ENCODE measurements at regions not wholly inside any gene's neighbourhood (a gene's known extent, or its start where the extent isn't known, plus 50 kb on each side); places are given as distances from the start of the nearest gene placed in this dataset.

DNA sequence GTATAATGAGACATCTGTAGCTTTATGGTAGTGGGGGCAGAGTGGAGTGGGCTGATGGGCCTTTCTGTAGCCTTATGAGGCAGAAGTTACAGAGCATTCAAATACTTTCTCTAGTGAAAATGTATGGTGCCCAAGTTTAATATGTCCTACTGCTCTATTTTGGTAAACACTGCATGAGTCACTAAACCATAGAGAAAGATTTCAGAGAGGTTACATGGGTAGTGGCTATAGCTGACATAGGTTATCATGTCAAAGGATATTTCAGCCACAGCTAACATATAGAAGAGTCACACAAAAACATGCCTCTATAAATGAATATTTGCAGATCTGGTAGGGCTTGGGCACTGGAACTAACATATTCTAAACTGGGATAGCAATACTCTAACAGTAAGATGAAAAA, 212.4 kb upstream of the USP25 start:
- TF ChIP-seq, protein P1, sequence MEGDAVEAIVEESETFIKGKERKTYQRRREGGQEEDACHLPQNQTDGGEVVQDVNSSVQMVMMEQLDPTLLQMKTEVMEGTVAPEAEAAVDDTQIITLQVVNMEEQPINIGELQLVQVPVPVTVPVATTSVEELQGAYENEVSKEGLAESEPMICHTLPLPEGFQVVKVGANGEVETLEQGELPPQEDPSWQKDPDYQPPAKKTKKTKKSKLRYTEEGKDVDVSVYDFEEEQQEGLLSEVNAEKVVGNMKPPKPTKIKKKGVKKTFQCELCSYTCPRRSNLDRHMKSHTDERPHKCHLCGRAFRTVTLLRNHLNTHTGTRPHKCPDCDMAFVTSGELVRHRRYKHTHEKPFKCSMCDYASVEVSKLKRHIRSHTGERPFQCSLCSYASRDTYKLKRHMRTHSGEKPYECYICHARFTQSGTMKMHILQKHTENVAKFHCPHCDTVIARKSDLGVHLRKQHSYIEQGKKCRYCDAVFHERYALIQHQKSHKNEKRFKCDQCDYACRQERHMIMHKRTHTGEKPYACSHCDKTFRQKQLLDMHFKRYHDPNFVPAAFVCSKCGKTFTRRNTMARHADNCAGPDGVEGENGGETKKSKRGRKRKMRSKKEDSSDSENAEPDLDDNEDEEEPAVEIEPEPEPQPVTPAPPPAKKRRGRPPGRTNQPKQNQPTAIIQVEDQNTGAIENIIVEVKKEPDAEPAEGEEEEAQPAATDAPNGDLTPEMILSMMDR (IDR thresholded peaks at IDR 0.05; ENCODE audit: borderline replicate concordance, extremely low read depth, low read length, poor library complexity, severe bottlenecking) = no peak
- no peak for TF ChIP-seq EZH2 (IDR thresholded peaks at IDR 0.05; ENCODE audit: borderline replicate concordance, low read depth, low read length, severe bottlenecking)
- no peaks in the 10 kb centered on the region for H3K79me2 ChIP-seq (ENCODE audit: insufficient read depth, low read length)
- peaks cover 19% of the 10 kb centered on the region for H3K9me3 ChIP-seq (ENCODE audit: insufficient read depth, low read length, severe bottlenecking)
- H2AFZ ChIP-seq (ENCODE audit: low read depth, low read length) = no peak overlapping the region
- no peaks in the 10 kb centered on the region for H4K20me1 ChIP-seq (ENCODE audit: insufficient read depth, low read length)
- H3K4me1 ChIP-seq (ENCODE audit: insufficient read depth, low read length) = peaks cover 41% of the 10 kb centered on the region
- no peak overlapping the region for H3K27ac ChIP-seq (ENCODE audit: low read length)
- H3K4me2 ChIP-seq (ENCODE audit: insufficient read depth, low read length) = no peak overlapping the region
- H3K27me3 ChIP-seq (ENCODE audit: insufficient read depth, low read length, poor library complexity) = no peaks in the 10 kb centered on the region
- no peak overlapping the region for H3K9ac ChIP-seq (ENCODE audit: low read depth, low read length)
- no peak for DNase-seq
- H3K36me3 ChIP-seq (ENCODE audit: insufficient read depth, low read length) = 0 out of 2 replicates have a peak, but pooled peaks cover 5% of the 10 kb centered on the region
- no peak for ATAC-seq (ENCODE audit: insufficient read depth, low read depth)
- H3K4me3 ChIP-seq (ENCODE audit: low read depth in 1 of 2, low read length in 2 of 2) = no peak overlapping the region

DNA sequence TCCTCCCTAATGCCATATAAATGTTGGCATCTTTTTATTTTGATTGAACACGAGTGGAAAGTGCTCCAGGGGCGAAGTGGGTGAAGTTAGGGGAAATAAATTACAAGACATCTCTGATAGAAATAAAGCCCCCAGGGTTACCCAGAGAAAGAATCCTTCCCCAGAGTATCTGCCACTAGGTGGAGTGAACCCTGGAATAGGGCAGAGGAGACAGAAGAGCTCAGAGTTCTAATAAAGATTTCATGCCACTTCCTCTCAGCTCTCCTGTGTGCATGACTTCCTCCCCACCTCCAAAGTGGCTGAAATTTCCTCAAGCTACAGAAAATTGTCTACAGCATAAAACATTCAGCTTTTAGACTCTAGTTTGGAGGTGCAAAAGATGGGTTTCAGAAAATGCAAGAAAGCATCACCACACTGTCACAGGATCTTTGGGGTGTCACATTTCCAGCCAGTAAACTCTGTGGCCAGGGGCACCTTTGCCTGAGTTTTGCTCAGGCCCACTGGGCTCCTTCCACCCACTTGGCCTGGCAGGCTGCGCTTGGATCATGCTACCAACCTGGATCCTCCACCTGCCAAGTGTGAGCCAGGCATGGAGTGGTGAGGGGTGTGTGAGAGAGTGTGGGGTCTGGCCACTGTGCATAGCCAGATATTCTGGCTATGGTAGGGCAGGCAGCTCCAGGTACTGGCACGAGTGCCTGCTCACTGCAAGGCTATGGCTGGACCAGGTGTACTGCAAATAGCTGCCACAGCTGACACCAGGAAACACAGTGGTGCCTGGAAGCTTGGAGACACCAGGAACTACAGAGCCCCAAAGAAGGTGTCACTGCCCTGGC, 208.8 kb upstream of the USP25 start:
- peaks cover 9% of the 10 kb centered on the region for H3K4me1 ChIP-seq (ENCODE audit: insufficient read depth, low read length)
- H2AFZ ChIP-seq (ENCODE audit: low read depth, low read length) = peak overlapping the region; percentile 62
- no peak for DNase-seq
- peak overlapping the region; percentile 77 for H3K27ac ChIP-seq (ENCODE audit: low read length)
- H4K20me1 ChIP-seq (ENCODE audit: insufficient read depth, low read length) = no peaks in the 10 kb centered on the region
- peak overlapping the region in 1 of 2 experiments; percentile 24; a peak in 1 of 4 replicates for H3K4me3 ChIP-seq (ENCODE audit: low read depth in 1 of 2, low read length in 2 of 2)
- H3K79me2 ChIP-seq (ENCODE audit: insufficient read depth, low read length) = no peaks in the 10 kb centered on the region
- peak; percentile 76 for ATAC-seq (ENCODE audit: insufficient read depth, low read depth)
- 0 out of 2 replicates have a peak, but pooled peaks cover 5% of the 10 kb centered on the region for H3K36me3 ChIP-seq (ENCODE audit: insufficient read depth, low read length)
- peaks cover 19% of the 10 kb centered on the region for H3K9me3 ChIP-seq (ENCODE audit: insufficient read depth, low read length, severe bottlenecking)
- no peaks in the 10 kb centered on the region for H3K27me3 ChIP-seq (ENCODE audit: insufficient read depth, low read length, poor library complexity)
- 0 out of 2 replicates have a peak overlapping the region, but pooled peaks have one; percentile 14 for H3K9ac ChIP-seq (ENCODE audit: low read depth, low read length)
- no peak overlapping the region for H3K4me2 ChIP-seq (ENCODE audit: insufficient read depth, low read length)
- no peak for TF ChIP-seq EZH2 (IDR thresholded peaks at IDR 0.05; ENCODE audit: borderline replicate concordance, low read depth, low read length, severe bottlenecking)
- TF ChIP-seq, protein P1 (IDR thresholded peaks at IDR 0.05; ENCODE audit: borderline replicate concordance, extremely low read depth, low read length, poor library complexity, severe bottlenecking) = peak; percentile 57

DNA sequence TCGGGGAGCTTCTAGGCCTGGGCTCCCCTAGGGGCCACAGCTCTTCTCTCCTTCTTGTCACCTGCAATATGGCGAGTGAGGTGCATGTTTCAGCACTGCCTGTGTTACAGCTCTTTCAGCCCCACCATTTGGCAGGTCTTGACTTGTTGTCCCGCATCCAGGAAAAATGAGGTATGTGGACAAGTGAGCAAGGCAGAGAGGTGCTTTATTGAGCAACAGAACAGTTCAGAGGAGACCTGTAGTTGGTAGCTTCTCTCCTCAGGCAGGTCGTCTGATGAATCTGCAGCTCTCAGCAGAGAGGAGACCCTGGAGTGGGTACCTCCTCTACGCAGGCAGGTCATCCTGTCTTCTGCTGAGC, 208.2 kb upstream of the USP25 start:
- DNase-seq (no peak), ATAC-seq (ENCODE audit: insufficient read depth, low read depth) (no peak)
- Histone ChIP-seq H3K4me3 (ENCODE audit: low read depth in 1 of 2, low read length in 2 of 2) (peak overlapping the region in 1 of 2 experiments; percentile 24; a peak in 1 of 4 replicates), H3K4me2 (ENCODE audit: insufficient read depth, low read length) (no peak overlapping the region), H3K79me2 (ENCODE audit: insufficient read depth, low read length) (no peaks in the 10 kb centered on the region), H3K9ac (ENCODE audit: low read depth, low read length) (no peak overlapping the region), H3K4me1 (ENCODE audit: insufficient read depth, low read length) (peaks cover 14% of the 10 kb centered on the region), H3K36me3 (ENCODE audit: insufficient read depth, low read length) (0 out of 2 replicates have a peak, but pooled peaks cover 5% of the 10 kb centered on the region), H4K20me1 (ENCODE audit: insufficient read depth, low read length) (no peaks in the 10 kb centered on the region), H3K9me3 (ENCODE audit: insufficient read depth, low read length, severe bottlenecking) (peaks cover 19% of the 10 kb centered on the region), H3K27ac (ENCODE audit: low read length) (peak overlapping the region; percentile 77), H2AFZ (ENCODE audit: low read depth, low read length) (no peak overlapping the region; the same call in 1 of the 2 replicates), H3K27me3 (ENCODE audit: insufficient read depth, low read length, poor library complexity) (no peaks in the 10 kb centered on the region)
- no peak for TF ChIP-seq EZH2 (IDR thresholded peaks at IDR 0.05; ENCODE audit: borderline replicate concordance, low read depth, low read length, severe bottlenecking)
- TF ChIP-seq, protein P1 (IDR thresholded peaks at IDR 0.05; ENCODE audit: borderline replicate concordance, extremely low read depth, low read length, poor library complexity, severe bottlenecking) = no peak

All from DND-41 (cell line).